GM12891 (cell line): ENCODE measurements at regions not wholly inside any gene's neighbourhood (a gene's known extent, or its start where the extent isn't known, plus 50 kb on each side); places are given as distances from the start of the nearest gene placed in this dataset.

ENCODE experiments used
- PAX5 ChIP-seq: IDR thresholded peaks from 2 replicates; pipeline ENCODE4 v1.6.1; 2011; ENCODE audit warnings: low read length, moderate library complexity, mild to moderate bottlenecking; ENCODE audit not compliant: insufficient read depth, severe bottlenecking
- POLR2A ChIP-seq: IDR thresholded peaks from 2 replicates; pipeline ENCODE4 v1.6.1; 2011; ENCODE audit warnings: low read depth, low read length, control low read depth
- POLR2AphosphoS5 ChIP-seq: IDR thresholded peaks from 2 replicates; pipeline ENCODE4 v1.6.1; 2011; ENCODE audit warnings: low read depth, low read length, control low read depth
- SPI1 ChIP-seq: IDR thresholded peaks from 2 replicates; pipeline ENCODE4 v1.6.1; 2011; ENCODE audit warnings: low read depth, low read length, control low read depth
- TAF1 ChIP-seq: IDR thresholded peaks from 2 replicates; pipeline ENCODE4 v1.6.1; 2011; ENCODE audit warnings: low read depth, low read length, control low read depth

- no peak for TF ChIP-seq POLR2AphosphoS5
- no peak for TF ChIP-seq POLR2A
- no peak for TF ChIP-seq SPI1
- no peak for TF ChIP-seq TAF1
- TF ChIP-seq PAX5 = no peak
Observed at GRCh38 chr10:78348411-78349164, 314.9 kb downstream of the RPS24 start.
